GM23338 (cell line): ENCODE measurements at regions not wholly inside any gene's neighbourhood (a gene's known extent, or its start where the extent isn't known, plus 50 kb on each side); places are given as distances from the start of the nearest gene placed in this dataset.

ENCODE experiments used
- ATAC-seq: fragments of 200-7000 bp; cut with Tn5 transposase; 3 replicates; pipeline ENCODE4 v1.9.1; 2020
- DNase-seq: peaks from one replicate; pipeline ENCODE4 v3.0.0-alpha.2; 2015; ENCODE audit warnings: low spot score
- H2AFZ ChIP-seq: fragments of 200-600 bp; sonication (generic); 2 replicates; pipeline ENCODE4 v1.8.0; 2016; ENCODE audit warnings: antibody characterized with exemption, mild to moderate bottlenecking, moderate library complexity
- H3F3A ChIP-seq: fragments of 200-600 bp; sonication (generic); replicated peaks from 2 replicates; pipeline ENCODE4 v1.8.0; 2017; ENCODE audit warnings: antibody characterized with exemption, mixed run types, low read depth
- H3K27ac ChIP-seq: fragments of 200-600 bp; sonication (generic); 2 replicates; pipeline ENCODE4 v1.6.1; 2016; ENCODE audit warnings: low read depth
- H3K27me3 ChIP-seq: fragments of 200-600 bp; sonication (generic); 2 replicates; pipeline ENCODE4 v1.8.0; 2016; ENCODE audit warnings: mild to moderate bottlenecking, mixed run types, moderate library complexity; ENCODE audit not compliant: insufficient read depth
- H3K36me3 ChIP-seq: fragments of 200-600 bp; sonication (generic); 2 replicates; pipeline ENCODE4 v1.8.0; 2016; ENCODE audit warnings: mild to moderate bottlenecking; ENCODE audit not compliant: insufficient read depth
- H3K4me1 ChIP-seq: fragments of 200-600 bp; sonication (generic); 2 replicates; pipeline ENCODE4 v1.8.0; 2016; ENCODE audit warnings: mild to moderate bottlenecking, moderate library complexity; ENCODE audit not compliant: insufficient read depth
- H3K4me2 ChIP-seq: fragments of 200-600 bp; sonication (generic); 2 replicates; pipeline ENCODE4 v1.7.1; 2017; ENCODE audit warnings: mixed run types
- H3K4me3 ChIP-seq: fragments of 200-600 bp; sonication (generic); 2 replicates; pipeline ENCODE4 v1.6.1; 2016; ENCODE audit warnings: mixed run types
- H3K79me2 ChIP-seq: fragments of 200-600 bp; sonication (generic); replicated peaks from 2 replicates; pipeline ENCODE4 v1.8.0; 2017; ENCODE audit warnings: mild to moderate bottlenecking; ENCODE audit not compliant: insufficient read depth
- H3K9me2 ChIP-seq: fragments of 200-600 bp; sonication (generic); 2 replicates; pipeline ENCODE4 v1.8.0; 2017; ENCODE audit not compliant: insufficient read depth
- H4K20me1 ChIP-seq: fragments of 200-600 bp; sonication (generic); replicated peaks from 2 replicates; pipeline ENCODE4 v1.8.0; 2017; ENCODE audit warnings: mild to moderate bottlenecking; ENCODE audit not compliant: insufficient read depth
- H3K27ac Mint-ChIP-seq: 2 replicates; pipeline ENCODE4 v1.8.0; 2020; ENCODE audit warnings: inconsistent platforms, mild to moderate bottlenecking, moderate library complexity, mixed read lengths
- H3K27me3 Mint-ChIP-seq: 3 replicates; pipeline ENCODE4 v1.8.0; 2022; ENCODE audit warnings: low read depth, mild to moderate bottlenecking, moderate library complexity, mixed read lengths, inconsistent platforms; ENCODE audit not compliant: insufficient read depth, poor library complexity
- H3K36me3 Mint-ChIP-seq: 3 replicates; pipeline ENCODE4 v1.8.0; 2021; ENCODE audit warnings: low read depth, mild to moderate bottlenecking, inconsistent platforms, moderate library complexity, mixed read lengths
- H3K4me1 Mint-ChIP-seq: 3 replicates; pipeline ENCODE4 v1.8.0; 2020; ENCODE audit warnings: mild to moderate bottlenecking, inconsistent platforms, mixed read lengths
- H3K4me3 Mint-ChIP-seq: 3 replicates; pipeline ENCODE4 v1.8.0; 2021; ENCODE audit warnings: moderate library complexity, mild to moderate bottlenecking, inconsistent platforms, mixed read lengths
- H3K9me3 Mint-ChIP-seq: 3 replicates; pipeline ENCODE4 v1.8.0; 2020; ENCODE audit warnings: moderate library complexity, mild to moderate bottlenecking, inconsistent platforms, mixed read lengths
- CREB1 ChIP-seq: fragments of 250-450 bp; sonication (Bioruptor Pico); IDR thresholded peaks from 2 replicates; pipeline ENCODE4 v1.5.0; 2020; ENCODE audit warnings: low read depth, mild to moderate bottlenecking, moderate library complexity
- JUNB ChIP-seq: IDR thresholded peaks from one replicate; pipeline ENCODE4 v1.6.1; 2016; ENCODE audit warnings: antibody characterized with exemption; ENCODE audit not compliant: unreplicated experiment
- NANOG ChIP-seq: IDR thresholded peaks from 2 replicates; pipeline ENCODE4 v1.6.1; 2016; ENCODE audit warnings: antibody characterized with exemption, borderline replicate concordance
- ZNF114 ChIP-seq: fragments of 250-450 bp; sonication (Bioruptor Pico); IDR thresholded peaks from 2 replicates; pipeline ENCODE4 v1.5.0; 2020; ENCODE audit warnings: mild to moderate bottlenecking, moderate library complexity
- ZNF462 ChIP-seq: fragments of 250-450 bp; sonication (Bioruptor Pico); IDR thresholded peaks from 2 replicates; pipeline ENCODE4 v1.5.0; 2020; ENCODE audit warnings: mild to moderate bottlenecking, moderate library complexity
- TF ChIP-seq, protein P1 (sequence below): IDR thresholded peaks from one replicate; pipeline ENCODE4 v1.6.1; 2018; ENCODE audit warnings: antibody characterized with exemption; ENCODE audit not compliant: unreplicated experiment

DNA sequence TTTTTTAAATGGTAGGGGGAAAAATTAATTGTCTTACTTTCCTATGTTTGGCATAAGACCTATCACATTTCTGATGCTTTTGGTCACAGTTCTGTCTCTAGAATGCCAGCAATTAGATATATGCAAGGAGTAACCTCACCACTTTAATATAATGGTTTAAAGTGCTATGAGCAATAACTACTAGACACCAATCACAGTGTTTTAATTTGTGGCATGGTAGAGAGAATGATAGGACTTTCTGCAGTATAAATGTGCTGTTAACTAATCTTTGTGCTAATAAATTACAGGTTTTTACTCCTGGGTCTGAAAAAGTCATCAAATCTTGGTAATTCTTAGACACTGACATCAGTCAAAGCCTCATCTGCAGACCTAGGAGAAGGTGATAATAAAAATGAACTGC, 2110.3 kb downstream of the NCAM2 start:
- Histone ChIP-seq H3F3A (no peaks in the 10 kb centered on the region), H3K4me1 (no peaks in the 10 kb centered on the region), H3K79me2 (no peaks in the 10 kb centered on the region), H3K36me3 (no peaks in the 10 kb centered on the region), H3K4me3 (no peak overlapping the region), H2AFZ (no peak overlapping the region), H3K27ac (no peak overlapping the region), H3K4me2 (no peak overlapping the region), H4K20me1 (no peaks in the 10 kb centered on the region), H3K27me3 (no peaks in the 10 kb centered on the region), H3K9me2 (no peaks in the 10 kb centered on the region)
- Mint-ChIP-seq H3K27ac (no peak overlapping the region), H3K36me3 (no peaks in the 10 kb centered on the region; the same call in 2 of the 3 replicates), H3K9me3 (peaks cover 9% of the 10 kb centered on the region; the same call in 2 of the 3 replicates), H3K4me3 (no peak overlapping the region), H3K27me3 (no peaks in the 10 kb centered on the region), H3K4me1 (no peaks in the 10 kb centered on the region)
- ATAC-seq = no peak
- no peak for DNase-seq
- TF ChIP-seq, protein P1, sequence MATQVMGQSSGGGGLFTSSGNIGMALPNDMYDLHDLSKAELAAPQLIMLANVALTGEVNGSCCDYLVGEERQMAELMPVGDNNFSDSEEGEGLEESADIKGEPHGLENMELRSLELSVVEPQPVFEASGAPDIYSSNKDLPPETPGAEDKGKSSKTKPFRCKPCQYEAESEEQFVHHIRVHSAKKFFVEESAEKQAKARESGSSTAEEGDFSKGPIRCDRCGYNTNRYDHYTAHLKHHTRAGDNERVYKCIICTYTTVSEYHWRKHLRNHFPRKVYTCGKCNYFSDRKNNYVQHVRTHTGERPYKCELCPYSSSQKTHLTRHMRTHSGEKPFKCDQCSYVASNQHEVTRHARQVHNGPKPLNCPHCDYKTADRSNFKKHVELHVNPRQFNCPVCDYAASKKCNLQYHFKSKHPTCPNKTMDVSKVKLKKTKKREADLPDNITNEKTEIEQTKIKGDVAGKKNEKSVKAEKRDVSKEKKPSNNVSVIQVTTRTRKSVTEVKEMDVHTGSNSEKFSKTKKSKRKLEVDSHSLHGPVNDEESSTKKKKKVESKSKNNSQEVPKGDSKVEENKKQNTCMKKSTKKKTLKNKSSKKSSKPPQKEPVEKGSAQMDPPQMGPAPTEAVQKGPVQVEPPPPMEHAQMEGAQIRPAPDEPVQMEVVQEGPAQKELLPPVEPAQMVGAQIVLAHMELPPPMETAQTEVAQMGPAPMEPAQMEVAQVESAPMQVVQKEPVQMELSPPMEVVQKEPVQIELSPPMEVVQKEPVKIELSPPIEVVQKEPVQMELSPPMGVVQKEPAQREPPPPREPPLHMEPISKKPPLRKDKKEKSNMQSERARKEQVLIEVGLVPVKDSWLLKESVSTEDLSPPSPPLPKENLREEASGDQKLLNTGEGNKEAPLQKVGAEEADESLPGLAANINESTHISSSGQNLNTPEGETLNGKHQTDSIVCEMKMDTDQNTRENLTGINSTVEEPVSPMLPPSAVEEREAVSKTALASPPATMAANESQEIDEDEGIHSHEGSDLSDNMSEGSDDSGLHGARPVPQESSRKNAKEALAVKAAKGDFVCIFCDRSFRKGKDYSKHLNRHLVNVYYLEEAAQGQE = no peak
- TF ChIP-seq NANOG (no peak), JUNB (no peak), ZNF462 (CRISPR knock-in tag) (no peak), ZNF114 (no peak), CREB1 (no peak)
